HEK293 (cell line): ENCODE measurements at regions not wholly inside any gene's neighbourhood (a gene's known extent, or its start where the extent isn't known, plus 50 kb on each side); places are given as distances from the start of the nearest gene placed in this dataset.
A peak's percentile ranks its signal among the peaks of the same experiment; 100 is the strongest.

Source experiments
- CTCF ChIA-PET: fragments of 350-600 bp; formaldehyde crosslinking; extraction: SDS; loops from one replicate; lab custom pipeline; 2021; ENCODE audit warnings: antibody characterized with exemption; lab: Yijun Ruan, JAX
- POLR2A ChIA-PET: fragments of 300-600 bp; formaldehyde crosslinking; extraction: SDS; loops from one replicate; lab custom pipeline; 2020; ENCODE audit warnings: antibody characterized with exemption, inconsistent platforms; lab: Yijun Ruan, JAX
- H3K27ac ChIP-seq: fragments of 200-500 bp; sonication (Bioruptor generic); 2 replicates; pipeline ENCODE4 v1.5.1; 2014; ENCODE audit warnings: low read depth, low read length, control low read depth, inconsistent platforms; ENCODE audit errors: extremely low read depth
- H3K36me3 ChIP-seq, 2 experiments: fragments of 200-500 bp in 1 of 2; sonication (Bioruptor generic) in 1 of 2; 1 replicate in 1 of 2; 2 replicates in 1 of 2; pipeline ENCODE4 v1.5.1; 2014 to 2017; ENCODE audit warnings: inconsistent platforms in 2 of 2, low read length in 2 of 2; ENCODE audit not compliant: control insufficient read depth in 2 of 2, insufficient read depth in 1 of 2
- H3K4me1 ChIP-seq: fragments of 200-500 bp; sonication (Bioruptor generic); 2 replicates; pipeline ENCODE4 v1.5.1; 2014; ENCODE audit warnings: mild to moderate bottlenecking, low read length, inconsistent platforms; ENCODE audit not compliant: control insufficient read depth, insufficient read depth
- H3K4me3 ChIP-seq: 2 replicates; pipeline ENCODE4 v1.5.1; 2011; ENCODE audit warnings: low read depth, mild to moderate bottlenecking, control low read depth, low read length, moderate library complexity
- H3K9me3 ChIP-seq: fragments of 200-500 bp; sonication (Bioruptor generic); 2 replicates; pipeline ENCODE4 v1.5.1; 2014; ENCODE audit warnings: low read depth, low read length, inconsistent platforms; ENCODE audit not compliant: control insufficient read depth, insufficient read depth
- BCL11B ChIP-seq: fragments of 450-650 bp; formaldehyde crosslinking; IDR thresholded peaks from 2 replicates; pipeline ENCODE4 v1.5.1; 2016; ENCODE audit warnings: low read depth, missing biosample characterization, missing genetic modification characterization
- ELK4 ChIP-seq: IDR thresholded peaks from 2 replicates; pipeline ENCODE4 v1.6.1; 2011; ENCODE audit warnings: mild to moderate bottlenecking, low read depth, low read length, borderline replicate concordance
- OVOL3 ChIP-seq: fragments of 450-650 bp; formaldehyde crosslinking; IDR thresholded peaks from 2 replicates; pipeline ENCODE4 v1.5.1; 2016; ENCODE audit warnings: missing biosample characterization, missing genetic modification characterization
- PRDM1 ChIP-seq: fragments of 450-650 bp; formaldehyde crosslinking; IDR thresholded peaks from 2 replicates; pipeline ENCODE4; 2016; ENCODE audit warnings: missing biosample characterization, missing genetic modification characterization
- PRDM10 ChIP-seq: fragments of 450-650 bp; formaldehyde crosslinking; IDR thresholded peaks from 2 replicates; pipeline ENCODE4 v1.5.1; 2016; ENCODE audit warnings: missing biosample characterization, missing genetic modification characterization
- SALL2 ChIP-seq: fragments of 450-650 bp; formaldehyde crosslinking; IDR thresholded peaks from 2 replicates; pipeline ENCODE4 v1.5.0; 2017; ENCODE audit warnings: missing biosample characterization, mild to moderate bottlenecking, missing genetic modification characterization, borderline replicate concordance
- TCF7L2 ChIP-seq: IDR thresholded peaks from 2 replicates; pipeline ENCODE4 v1.6.1; 2011; ENCODE audit warnings: low read depth, mild to moderate bottlenecking, inconsistent platforms, low read length, moderate library complexity, borderline replicate concordance
- ZFHX2 ChIP-seq: fragments of 450-650 bp; formaldehyde crosslinking; conservative IDR thresholded peaks from 2 replicates; pipeline ENCODE4 v1.5.1; 2016; ENCODE audit warnings: missing biosample characterization, missing genetic modification characterization
- ZFP69B ChIP-seq: fragments of 450-650 bp; formaldehyde crosslinking; IDR thresholded peaks from 2 replicates; pipeline ENCODE4 v1.5.1; 2016; ENCODE audit warnings: missing biosample characterization, missing genetic modification characterization
- ZNF169 ChIP-seq: fragments of 450-650 bp; formaldehyde crosslinking; IDR thresholded peaks from 2 replicates; pipeline ENCODE4 v1.5.1; 2016; ENCODE audit warnings: missing biosample characterization, missing genetic modification characterization
- ZNF266 ChIP-seq: fragments of 450-650 bp; formaldehyde crosslinking; IDR thresholded peaks from 2 replicates; pipeline ENCODE4 v1.5.1; 2016; ENCODE audit warnings: missing biosample characterization, missing genetic modification characterization, low read depth
- ZNF280D ChIP-seq: fragments of 450-650 bp; formaldehyde crosslinking; IDR thresholded peaks from 2 replicates; pipeline ENCODE4 v1.5.1; 2016; ENCODE audit warnings: missing biosample characterization, missing genetic modification characterization
- ZNF404 ChIP-seq: fragments of 450-650 bp; formaldehyde crosslinking; IDR thresholded peaks from 2 replicates; pipeline ENCODE4 v1.5.1; 2017; ENCODE audit warnings: missing biosample characterization, missing genetic modification characterization
- ZNF433 ChIP-seq: fragments of 450-650 bp; formaldehyde crosslinking; IDR thresholded peaks from 2 replicates; pipeline ENCODE4 v1.5.1; 2016; ENCODE audit warnings: missing biosample characterization, missing genetic modification characterization, low read depth
- ZNF548 ChIP-seq: fragments of 450-650 bp; formaldehyde crosslinking; IDR thresholded peaks from 2 replicates; pipeline ENCODE4 v1.5.1; 2016; ENCODE audit warnings: missing biosample characterization, missing genetic modification characterization
- ZNF561 ChIP-seq: fragments of 450-650 bp; IDR thresholded peaks from 2 replicates; pipeline ENCODE4 v1.5.1; 2018; ENCODE audit warnings: missing biosample characterization, missing genetic modification characterization, borderline replicate concordance
- ZNF600 ChIP-seq: fragments of 450-650 bp; formaldehyde crosslinking; IDR thresholded peaks from 2 replicates; pipeline ENCODE4 v1.5.1; 2016; ENCODE audit warnings: missing biosample characterization, missing genetic modification characterization
- ZNF654 ChIP-seq: fragments of 450-650 bp; formaldehyde crosslinking; IDR thresholded peaks from 2 replicates; pipeline ENCODE4 v1.5.1; 2016; ENCODE audit warnings: low read depth, missing biosample characterization, missing genetic modification characterization
- ZNF664 ChIP-seq: fragments of 450-650 bp; formaldehyde crosslinking; IDR thresholded peaks from 2 replicates; pipeline ENCODE4 v1.5.1; 2016; ENCODE audit warnings: missing biosample characterization, missing genetic modification characterization
- ZNF677 ChIP-seq: fragments of 450-650 bp; IDR thresholded peaks from 2 replicates; pipeline ENCODE4 v1.5.0; 2018; ENCODE audit warnings: missing biosample characterization, mild to moderate bottlenecking, missing genetic modification characterization, moderate library complexity
- ZNF837 ChIP-seq: fragments of 450-650 bp; formaldehyde crosslinking; IDR thresholded peaks from 2 replicates; pipeline ENCODE4 v1.5.1; 2016; ENCODE audit warnings: missing biosample characterization, missing genetic modification characterization
- ZSCAN23 ChIP-seq: fragments of 450-650 bp; formaldehyde crosslinking; IDR thresholded peaks from 2 replicates; pipeline ENCODE4 v1.5.1; 2016; ENCODE audit warnings: missing biosample characterization, missing genetic modification characterization
- ZSCAN30 ChIP-seq: fragments of 450-650 bp; IDR thresholded peaks from 2 replicates; pipeline ENCODE4 v1.5.1; 2018; ENCODE audit warnings: missing biosample characterization, mild to moderate bottlenecking, missing genetic modification characterization, moderate library complexity

GRCh38 chr12:93979189-93979588, 169.2 kb upstream of the PLXNC1 start:
- ChIA-PET POLR2A (interaction anchor here (0.7 kb wide), 1 partner anchor 358 kb away, joined by 3 read pairs; no protein-coding TSS in a partner anchor), CTCF (interaction anchor here (0.6 to 3.0 kb wide), 6 partner anchors 13 to 1374 kb away, joined by 3 to 12 read pairs (median 4); no protein-coding TSS in a partner anchor)
- no peaks in the 10 kb centered on the region for H3K9me3 ChIP-seq
- H3K4me3 ChIP-seq, result no peak overlapping the region
- H3K27ac ChIP-seq, result no peak overlapping the region
- peaks cover 3% of the 10 kb centered on the region; the same call in 1 of the 2 replicates for H3K4me1 ChIP-seq
- TF ChIP-seq ZNF404 (tag by site-specific recombination) (no peak), ZNF280D (tag by site-specific recombination) (no peak), ZNF600 (tag by site-specific recombination) (no peak), ZNF266 (tag by site-specific recombination) (no peak), ELK4 (no peak), ZNF654 (tag by site-specific recombination) (peak; percentile 25), SALL2 (tag by site-specific recombination) (no peak), ZNF548 (tag by site-specific recombination) (no peak)
- no peaks in the 10 kb centered on the region for H3K36me3 ChIP-seq

GRCh38 chr12:93980711-93981110, 167.7 kb upstream of the PLXNC1 start:
- ChIA-PET POLR2A (no interaction called here), CTCF (interaction anchor here (0.9 kb wide), 1 partner anchor 94 kb away, joined by 3 read pairs; no protein-coding TSS in a partner anchor)
- Histone ChIP-seq H3K27ac (no peak overlapping the region), H3K9me3 (no peaks in the 10 kb centered on the region), H3K4me3 (no peak overlapping the region), H3K36me3 (no peaks in the 10 kb centered on the region), H3K4me1 (peaks cover 3% of the 10 kb centered on the region; the same call in 1 of the 2 replicates)
- no peak for TF ChIP-seq ZNF561
- TF ChIP-seq ZNF664 (tag by site-specific recombination), result no peak
- no peak for TF ChIP-seq PRDM1 (tag by site-specific recombination)
- no peak for TF ChIP-seq OVOL3 (tag by site-specific recombination)
- no peak for TF ChIP-seq PRDM10 (tag by site-specific recombination)
- TF ChIP-seq ZNF433 (tag by site-specific recombination), result no peak
- TF ChIP-seq TCF7L2, result no peak
- no peak for TF ChIP-seq ZNF280D (tag by site-specific recombination)
- TF ChIP-seq ZNF837 (tag by site-specific recombination), result no peak
- TF ChIP-seq ZNF677 (tag by site-specific recombination), result no peak
- no peak for TF ChIP-seq BCL11B (tag by site-specific recombination)
- no peak for TF ChIP-seq ZFP69B
- TF ChIP-seq ZNF169 (tag by site-specific recombination), result no peak
- no peak for TF ChIP-seq ZSCAN23 (tag by site-specific recombination)
- no peak for TF ChIP-seq ZSCAN30
- TF ChIP-seq ZFHX2, result no peak
